Activated naive CD4-positive, alpha-beta T cell treated with anti-CD3 and anti-CD28 coated beads, Interleukin-2, amount 10 ng/mL, durations not matched to agents 7 days and 5 days (primary cell): ENCODE measurements at regions not wholly inside any gene's neighbourhood (a gene's known extent, or its start where the extent isn't known, plus 50 kb on each side); places are given as distances from the start of the nearest gene placed in this dataset.

Experiments used
- CTCF ChIA-PET: fragments of 350-600 bp; sonication (Branson Sonifier 250); formaldehyde crosslinking; loops from one replicate; lab custom pipeline; 2021; ENCODE audit warnings: antibody characterized with exemption; lab: Charles Lee
- DNase-seq: peaks from one replicate; pipeline ENCODE4 v3.0.0-alpha.2; 2020
- H3K27ac Mint-ChIP-seq: one replicate; pipeline ENCODE4 v1.8.0; 2021; ENCODE audit warnings: mild to moderate bottlenecking, moderate library complexity, mixed read lengths
- H3K27me3 Mint-ChIP-seq: one replicate; pipeline ENCODE4 v1.8.0; 2021; ENCODE audit warnings: mild to moderate bottlenecking, mixed read lengths
- H3K36me3 Mint-ChIP-seq: one replicate; pipeline ENCODE4 v1.8.0; 2021; ENCODE audit warnings: mixed read lengths
- H3K4me1 Mint-ChIP-seq: one replicate; pipeline ENCODE4 v1.8.0; 2021; ENCODE audit warnings: mixed read lengths
- H3K4me3 Mint-ChIP-seq: one replicate; pipeline ENCODE4 v1.8.0; 2021; ENCODE audit warnings: mild to moderate bottlenecking, moderate library complexity, mixed read lengths
- H3K9me3 Mint-ChIP-seq: one replicate; pipeline ENCODE4 v1.8.0; 2021; ENCODE audit warnings: mixed read lengths

DNA sequence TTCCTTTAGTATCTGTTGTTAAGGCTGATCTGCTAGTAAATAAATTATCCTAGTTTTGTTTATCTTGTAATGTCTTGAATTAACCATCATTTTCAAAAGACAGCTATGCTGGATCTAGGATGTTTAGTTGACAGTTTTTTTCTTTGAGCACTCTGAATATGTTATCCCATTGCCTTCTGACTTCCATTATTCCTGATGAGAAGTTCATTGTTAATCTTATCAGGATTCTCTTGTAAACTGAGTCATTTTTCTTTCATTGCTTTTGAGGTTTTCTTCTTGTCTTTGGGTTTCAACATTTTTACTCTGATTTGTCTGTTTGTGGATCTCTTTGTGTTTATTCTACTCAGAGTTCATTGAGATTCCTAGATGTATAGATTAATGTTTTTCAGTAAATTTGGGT is 157.7 kb downstream of the WNT7A start:
- no peak for DNase-seq
- Mint-ChIP-seq H3K9me3 (peaks cover 2% of the 10 kb centered on the region), H3K4me3 (no peak overlapping the region), H3K36me3 (no peaks in the 10 kb centered on the region), H3K4me1 (no peaks in the 10 kb centered on the region), H3K27me3 (peaks cover 14% of the 10 kb centered on the region), H3K27ac (no peak overlapping the region)
- CTCF ChIA-PET: no interaction called here

- no peaks in the 10 kb centered on the region for H3K36me3 Mint-ChIP-seq
- H3K27ac Mint-ChIP-seq: no peak overlapping the region
- no peaks in the 10 kb centered on the region for H3K4me1 Mint-ChIP-seq
- H3K4me3 Mint-ChIP-seq: no peak overlapping the region
- CTCF ChIA-PET: interaction anchor here (1.3 kb wide), 1 partner anchor 61 kb away, joined by 3 read pairs; no protein-coding TSS in a partner anchor
- peaks cover 14% of the 10 kb centered on the region for H3K9me3 Mint-ChIP-seq
- H3K27me3 Mint-ChIP-seq: peaks cover 3% of the 10 kb centered on the region
- DNase-seq: peak; percentile 5
Observed at GRCh38 chr3:13718436-13718835, 161.4 kb downstream of the WNT7A start.

- no peaks in the 10 kb centered on the region for H3K27me3 Mint-ChIP-seq
- H3K4me1 Mint-ChIP-seq: no peaks in the 10 kb centered on the region
Observed at GRCh38 chr3:13718000-13718399, 161.9 kb downstream of the WNT7A start.

DNA sequence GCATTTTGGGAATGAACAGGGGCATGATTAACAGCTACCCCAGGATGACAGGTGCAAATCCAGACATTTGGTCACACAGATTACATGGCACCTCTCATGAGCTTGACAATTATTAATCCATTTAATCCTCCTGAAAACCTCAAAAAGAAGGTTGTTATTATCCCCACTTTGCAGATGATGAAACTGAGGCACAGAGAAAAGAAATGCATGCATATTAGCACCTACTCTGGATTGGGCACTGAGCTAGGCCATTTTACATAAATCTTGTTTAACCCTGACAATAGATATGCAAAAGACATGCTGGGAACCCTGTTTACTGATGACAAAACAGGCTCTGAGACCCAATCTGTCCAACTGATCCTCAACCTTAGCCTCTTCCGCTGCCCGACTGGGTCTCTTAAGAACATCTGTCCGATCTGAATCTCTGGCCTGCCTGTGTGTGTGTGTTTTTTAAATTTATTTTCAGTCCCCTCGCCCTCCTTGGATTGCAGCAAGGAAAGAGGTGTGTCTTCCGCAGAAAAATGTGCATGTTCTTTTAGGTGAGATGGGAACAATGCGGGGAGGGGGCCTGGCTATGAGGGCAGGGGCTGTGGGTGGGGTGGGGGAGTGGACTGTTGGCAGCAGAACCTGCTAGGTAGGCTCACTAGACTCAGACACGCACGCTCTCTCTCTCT is 162.5 kb downstream of the WNT7A start:
- Mint-ChIP-seq H3K36me3 (no peaks in the 10 kb centered on the region), H3K27ac (no peak overlapping the region), H3K4me3 (no peak overlapping the region), H3K9me3 (peaks cover 21% of the 10 kb centered on the region), H3K27me3 (no peaks in the 10 kb centered on the region), H3K4me1 (no peaks in the 10 kb centered on the region)
- CTCF ChIA-PET: no interaction called here
- DNase-seq: no peak

More at GRCh38 chr3:13718000-13718399, 161.9 kb downstream of the WNT7A start:
- Mint-ChIP-seq H3K4me3 (no peak overlapping the region), H3K36me3 (no peaks in the 10 kb centered on the region), H3K9me3 (peaks cover 18% of the 10 kb centered on the region), H3K27ac (no peak overlapping the region)
- CTCF ChIA-PET: no interaction called here
- no peak for DNase-seq

- Mint-ChIP-seq H3K27ac (no peak overlapping the region), H3K27me3 (no peaks in the 10 kb centered on the region), H3K9me3 (peaks cover 24% of the 10 kb centered on the region), H3K4me3 (no peak overlapping the region), H3K4me1 (no peaks in the 10 kb centered on the region), H3K36me3 (no peaks in the 10 kb centered on the region)
- CTCF ChIA-PET: no interaction called here
- DNase-seq: peak; percentile 5
Observed at GRCh38 chr3:13716540-13717221, 163.2 kb downstream of the WNT7A start.

DNA sequence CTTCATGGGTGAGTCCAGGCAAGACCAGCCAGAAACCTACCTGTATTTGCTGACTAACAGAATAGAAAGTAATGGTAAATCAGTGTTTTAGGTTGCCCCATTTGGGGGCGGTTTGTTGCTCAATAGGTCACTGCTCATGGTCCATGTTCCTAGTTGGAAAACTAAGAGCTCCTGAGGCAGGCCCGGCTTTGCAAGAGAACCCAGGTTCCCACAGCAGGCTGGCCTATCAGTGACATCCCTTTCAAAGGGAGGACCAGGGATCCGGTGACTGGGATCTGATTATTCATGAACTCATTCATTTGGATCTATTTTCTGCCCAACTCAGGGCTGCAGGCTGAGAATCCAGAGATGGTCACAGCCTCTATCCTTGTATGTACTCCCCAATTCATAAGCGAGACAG is 163.9 kb downstream of the WNT7A start:
- H3K27ac Mint-ChIP-seq: no peak overlapping the region
- CTCF ChIA-PET: no interaction called here

GRCh38 chr3:13715167-13715954 is 164.5 kb downstream of the WNT7A start:
- H3K27ac Mint-ChIP-seq: no peak overlapping the region
- no peak overlapping the region for H3K4me3 Mint-ChIP-seq
- peaks cover 31% of the 10 kb centered on the region for H3K9me3 Mint-ChIP-seq
- no peaks in the 10 kb centered on the region for H3K36me3 Mint-ChIP-seq
- no peaks in the 10 kb centered on the region for H3K27me3 Mint-ChIP-seq
- peak; percentile 13 for DNase-seq
- CTCF ChIA-PET: no interaction called here
- H3K4me1 Mint-ChIP-seq: no peaks in the 10 kb centered on the region

More for the DNA sequence above, 163.9 kb downstream of the WNT7A start:
- Mint-ChIP-seq H3K27me3 (no peaks in the 10 kb centered on the region), H3K36me3 (no peaks in the 10 kb centered on the region), H3K4me1 (no peaks in the 10 kb centered on the region), H3K9me3 (peaks cover 31% of the 10 kb centered on the region), H3K4me3 (no peak overlapping the region)
- no peak for DNase-seq

GRCh38 chr3:13714251-13714916 is 165.5 kb downstream of the FBLN2 start:
- H3K36me3 Mint-ChIP-seq: no peaks in the 10 kb centered on the region
- H3K4me3 Mint-ChIP-seq: no peak overlapping the region
- no peak overlapping the region for H3K27ac Mint-ChIP-seq
- DNase-seq: peak; percentile 7
- H3K9me3 Mint-ChIP-seq: peaks cover 31% of the 10 kb centered on the region
- no peaks in the 10 kb centered on the region for H3K27me3 Mint-ChIP-seq
- CTCF ChIA-PET: no interaction called here
- no peaks in the 10 kb centered on the region for H3K4me1 Mint-ChIP-seq

GRCh38 chr3:13713396-13713795 is 164.5 kb downstream of the FBLN2 start:
- peaks cover 31% of the 10 kb centered on the region for H3K9me3 Mint-ChIP-seq
- DNase-seq: no peak
- no peaks in the 10 kb centered on the region for H3K36me3 Mint-ChIP-seq
- no peaks in the 10 kb centered on the region for H3K27me3 Mint-ChIP-seq
- no peaks in the 10 kb centered on the region for H3K4me1 Mint-ChIP-seq
- H3K4me3 Mint-ChIP-seq: no peak overlapping the region
- H3K27ac Mint-ChIP-seq: no peak overlapping the region
- CTCF ChIA-PET: no interaction called here

DNA sequence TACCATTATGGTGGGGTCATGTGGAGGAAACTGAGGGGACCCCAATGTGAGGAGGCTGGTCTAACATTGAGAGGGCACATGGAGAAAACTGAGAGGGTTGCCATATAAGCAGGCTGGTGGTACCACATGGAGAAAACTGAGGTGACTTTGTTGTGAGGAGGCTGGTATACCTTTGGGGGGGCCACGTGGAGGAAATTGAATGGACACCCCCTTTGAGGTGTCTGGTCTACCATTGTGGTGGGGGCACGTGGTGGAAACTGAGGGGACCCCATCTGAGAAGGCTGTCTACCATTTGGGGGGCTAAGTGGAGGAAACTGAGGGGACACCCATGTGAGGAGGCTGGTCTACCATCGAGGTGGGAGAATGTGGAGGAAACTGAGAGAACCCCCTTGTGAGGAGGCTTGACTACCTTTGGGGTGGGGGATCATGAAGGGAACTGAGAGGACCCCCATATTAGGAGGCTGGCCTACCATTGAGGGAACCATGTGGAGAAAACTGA is 163.8 kb downstream of the FBLN2 start:
- Mint-ChIP-seq H3K4me3 (no peak overlapping the region), H3K27ac (no peak overlapping the region), H3K27me3 (no peaks in the 10 kb centered on the region), H3K9me3 (peaks cover 34% of the 10 kb centered on the region), H3K4me1 (no peaks in the 10 kb centered on the region), H3K36me3 (no peaks in the 10 kb centered on the region)
- DNase-seq: peak; percentile 3
- CTCF ChIA-PET: no interaction called here

GRCh38 chr3:13711911-13712650 is 163.2 kb downstream of the FBLN2 start:
- peaks cover 39% of the 10 kb centered on the region for H3K9me3 Mint-ChIP-seq
- H3K27me3 Mint-ChIP-seq: no peaks in the 10 kb centered on the region
- CTCF ChIA-PET: no interaction called here
- peak; percentile 1 for DNase-seq
- H3K27ac Mint-ChIP-seq: no peak overlapping the region
- H3K4me3 Mint-ChIP-seq: no peak overlapping the region
- no peaks in the 10 kb centered on the region for H3K4me1 Mint-ChIP-seq
- H3K36me3 Mint-ChIP-seq: no peaks in the 10 kb centered on the region

- H3K4me3 Mint-ChIP-seq: no peak overlapping the region
- no peaks in the 10 kb centered on the region for H3K4me1 Mint-ChIP-seq
- CTCF ChIA-PET: no interaction called here
- H3K9me3 Mint-ChIP-seq: peaks cover 41% of the 10 kb centered on the region
- no peaks in the 10 kb centered on the region for H3K27me3 Mint-ChIP-seq
- peak; percentile 10 for DNase-seq
- no peaks in the 10 kb centered on the region for H3K36me3 Mint-ChIP-seq
- no peak overlapping the region for H3K27ac Mint-ChIP-seq
Observed at GRCh38 chr3:13710251-13710650, 161.3 kb downstream of the FBLN2 start.

DNA sequence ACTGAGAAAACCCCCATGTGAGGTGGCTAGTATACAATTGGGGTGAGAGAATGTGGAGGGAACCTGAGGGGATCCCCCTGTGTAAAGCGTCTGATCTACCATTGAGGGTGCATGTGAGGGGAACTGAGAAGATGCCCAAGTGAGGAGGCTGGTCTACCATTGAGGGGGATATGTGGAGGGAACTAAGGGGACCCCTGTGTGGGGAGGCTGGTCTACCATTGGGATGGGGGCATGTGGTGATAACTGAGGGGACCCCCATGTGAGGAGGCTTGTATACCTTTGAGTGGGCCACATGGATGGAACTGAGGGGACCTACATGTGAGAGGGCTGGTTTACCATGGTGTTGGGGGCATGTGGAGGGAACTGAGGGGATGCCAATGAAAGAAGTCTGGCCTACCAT is 160.8 kb downstream of the FBLN2 start:
- H3K27ac Mint-ChIP-seq: no peak overlapping the region
- no peaks in the 10 kb centered on the region for H3K4me1 Mint-ChIP-seq
- CTCF ChIA-PET: no interaction called here
- no peaks in the 10 kb centered on the region for H3K27me3 Mint-ChIP-seq
- H3K36me3 Mint-ChIP-seq: no peaks in the 10 kb centered on the region
- H3K4me3 Mint-ChIP-seq: no peak overlapping the region
- peaks cover 36% of the 10 kb centered on the region for H3K9me3 Mint-ChIP-seq
- DNase-seq: peak; percentile 1
